HG02870 (cell line): ENCODE measurements at regions not wholly inside any gene's neighbourhood (a gene's known extent, or its start where the extent isn't known, plus 50 kb on each side); places are given as distances from the start of the nearest gene placed in this dataset.

Experiments used
- ATAC-seq: cut with Tn5 transposase; IDR thresholded peaks from one replicate; pipeline ENCODE4 v1.9.1; 2021; ENCODE audit warnings: mild to moderate bottlenecking, moderate library complexity; ENCODE audit not compliant: unreplicated experiment

DNA sequence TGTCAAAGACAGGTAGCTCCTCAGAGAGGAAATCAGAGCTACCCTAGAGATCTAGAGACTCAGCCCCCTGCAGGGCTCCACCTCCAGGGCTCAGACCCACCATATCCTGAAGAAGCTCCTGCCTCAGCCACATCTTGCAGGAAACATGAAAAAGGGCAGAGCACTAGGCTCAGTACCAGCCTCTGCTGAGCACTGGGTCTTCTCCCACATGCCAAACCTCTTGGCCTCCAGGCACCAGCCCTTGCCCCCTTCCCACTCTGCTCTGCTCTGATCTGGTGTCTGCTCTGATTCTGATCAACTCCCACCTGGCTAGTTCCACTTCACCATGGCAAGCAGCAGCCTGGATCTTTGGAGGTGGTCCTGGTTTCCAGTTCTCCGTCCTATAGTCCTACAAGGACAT lies 114.3 kb upstream of the SLC66A3 start:
- ATAC-seq = no peak

GRCh38 chr2:11042841-11043240 lies 112.4 kb upstream of the SLC66A3 start:
- ATAC-seq = no peak

GRCh38 chr2:11043245-11043644 lies 112.0 kb upstream of the SLC66A3 start:
- no peak for ATAC-seq

DNA sequence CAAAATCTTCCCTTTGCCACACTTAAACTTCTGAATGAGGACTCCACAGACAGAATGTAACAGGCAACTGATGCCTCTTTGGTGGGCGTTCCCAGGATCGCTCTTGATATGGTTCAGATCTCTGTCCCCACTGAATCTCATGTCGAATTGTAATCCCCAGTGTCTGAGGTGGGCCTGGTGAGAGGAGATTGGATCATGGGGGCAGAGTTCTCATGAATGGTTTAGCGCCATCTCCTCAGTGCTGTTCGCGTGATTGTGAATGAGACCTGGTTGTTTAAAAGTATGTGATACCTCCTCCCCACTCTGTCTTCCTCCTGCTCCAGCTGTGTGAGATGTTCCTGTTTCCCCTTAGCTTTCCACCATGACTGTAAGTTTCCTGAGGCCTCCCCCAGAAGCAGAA lies 111.1 kb upstream of the SLC66A3 start:
- ATAC-seq = no peak

DNA sequence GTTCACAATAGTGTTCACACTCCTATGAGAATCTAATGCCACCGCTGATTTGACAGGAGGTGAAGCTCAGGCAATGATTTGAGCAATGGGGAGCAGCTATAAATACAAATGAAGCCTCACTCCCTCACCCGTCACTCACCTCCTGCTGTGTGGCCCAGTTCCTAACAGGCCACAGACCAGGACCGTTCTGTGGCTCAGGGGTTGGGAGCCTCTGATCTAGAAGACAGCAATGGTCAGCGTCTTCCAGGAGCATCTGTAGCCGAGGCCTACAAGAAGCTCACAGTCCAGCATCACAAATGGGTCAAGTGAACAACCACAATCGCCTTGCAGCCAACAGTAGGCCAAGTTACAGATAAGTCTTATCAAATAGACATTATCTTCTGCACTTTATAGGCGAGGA lies 110.0 kb upstream of the SLC66A3 start:
- no peak for ATAC-seq

DNA sequence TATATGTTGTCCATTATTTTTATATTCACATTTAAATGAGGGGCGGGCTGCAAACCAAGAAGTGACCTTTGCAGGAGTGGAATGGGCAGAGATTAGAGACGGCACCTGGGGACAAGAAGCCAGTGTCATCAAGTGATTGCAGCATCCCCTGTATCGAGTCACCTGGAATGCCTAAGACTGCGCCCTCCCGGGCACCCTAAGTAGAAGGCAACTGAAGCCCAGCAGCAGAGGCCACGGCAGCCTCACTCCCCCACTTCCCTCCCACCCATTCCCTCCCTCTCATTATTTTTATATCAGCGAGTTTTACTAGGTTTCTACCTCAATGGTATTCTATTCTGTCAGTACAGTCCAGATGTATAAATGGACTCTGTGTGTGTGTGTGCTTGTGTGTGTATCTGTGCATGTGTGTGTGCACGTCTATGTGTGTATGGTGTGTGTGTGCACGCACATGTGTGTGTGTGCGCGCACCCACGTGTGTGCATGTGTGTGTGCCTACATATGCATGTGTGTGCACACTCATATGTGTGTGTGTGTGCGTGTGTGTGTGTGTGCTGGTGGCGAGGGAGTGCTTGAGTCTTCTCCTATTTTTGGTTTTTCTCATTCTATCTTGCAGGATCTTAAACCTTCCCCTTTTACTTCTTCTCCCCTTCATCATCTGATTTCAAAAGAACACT lies 106.8 kb upstream of the SLC66A3 start:
- no peak for ATAC-seq

DNA sequence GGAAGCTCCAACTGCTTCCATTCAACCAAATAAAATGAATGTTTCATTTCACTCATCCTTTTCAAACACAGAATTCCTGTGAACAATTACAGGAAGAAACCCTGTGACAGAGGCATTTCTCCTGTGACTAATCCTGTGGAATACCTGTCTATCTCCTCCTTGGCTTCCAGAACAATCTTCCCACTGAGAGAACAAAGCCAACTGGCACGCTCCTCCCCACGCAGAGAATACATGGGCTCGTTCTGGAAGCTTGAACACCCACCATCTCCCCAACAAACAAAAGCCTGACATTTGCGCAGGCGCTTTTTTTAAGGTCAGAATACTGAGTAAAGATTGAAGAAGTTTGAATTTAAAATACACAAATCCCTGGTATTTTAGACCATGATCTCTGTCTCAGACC lies 104.7 kb upstream of the SLC66A3 start:
- ATAC-seq = no peak

GRCh38 chr2:11051280-11051679 lies 104.0 kb upstream of the SLC66A3 start:
- ATAC-seq = no peak

- no peak for ATAC-seq
Measured at GRCh38 chr2:11053546-11053945, 101.7 kb upstream of the SLC66A3 start.

GRCh38 chr2:11054783-11055678 lies 100.2 kb upstream of the SLC66A3 start:
- ATAC-seq = no peak

DNA sequence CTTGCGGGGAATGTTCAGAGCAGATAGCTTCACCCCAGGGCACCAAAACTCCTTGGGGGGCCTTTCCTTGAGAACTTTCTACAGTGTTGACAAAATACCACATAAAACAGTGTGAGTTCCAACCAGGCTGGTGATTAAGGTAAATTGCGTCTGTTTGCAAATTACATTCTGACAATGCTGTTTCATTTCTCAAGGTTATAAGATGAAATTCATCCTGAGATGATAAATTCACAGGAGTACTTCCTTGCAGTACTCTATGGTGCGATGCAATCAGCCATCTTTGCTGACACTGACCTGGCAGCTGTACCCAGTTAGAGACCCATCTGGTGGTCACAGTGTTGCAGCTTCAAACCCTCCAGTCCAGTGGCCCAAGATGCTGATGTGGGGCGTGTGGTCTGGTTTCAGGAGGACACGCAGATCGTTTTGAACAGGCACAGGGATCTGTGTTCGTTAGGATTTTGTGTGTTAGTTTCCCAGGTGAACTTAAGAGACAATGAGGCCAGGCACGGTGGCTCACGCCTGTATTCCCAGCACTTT lies 99.5 kb upstream of the SLC66A3 start:
- no peak for ATAC-seq

- ATAC-seq = no peak
Measured at GRCh38 chr2:11056614-11057013, 98.7 kb upstream of the SLC66A3 start.

GRCh38 chr2:11057031-11057430 lies 98.2 kb upstream of the SLC66A3 start:
- ATAC-seq = no peak

GRCh38 chr2:11058129-11058528 lies 97.1 kb upstream of the SLC66A3 start:
- no peak for ATAC-seq

DNA sequence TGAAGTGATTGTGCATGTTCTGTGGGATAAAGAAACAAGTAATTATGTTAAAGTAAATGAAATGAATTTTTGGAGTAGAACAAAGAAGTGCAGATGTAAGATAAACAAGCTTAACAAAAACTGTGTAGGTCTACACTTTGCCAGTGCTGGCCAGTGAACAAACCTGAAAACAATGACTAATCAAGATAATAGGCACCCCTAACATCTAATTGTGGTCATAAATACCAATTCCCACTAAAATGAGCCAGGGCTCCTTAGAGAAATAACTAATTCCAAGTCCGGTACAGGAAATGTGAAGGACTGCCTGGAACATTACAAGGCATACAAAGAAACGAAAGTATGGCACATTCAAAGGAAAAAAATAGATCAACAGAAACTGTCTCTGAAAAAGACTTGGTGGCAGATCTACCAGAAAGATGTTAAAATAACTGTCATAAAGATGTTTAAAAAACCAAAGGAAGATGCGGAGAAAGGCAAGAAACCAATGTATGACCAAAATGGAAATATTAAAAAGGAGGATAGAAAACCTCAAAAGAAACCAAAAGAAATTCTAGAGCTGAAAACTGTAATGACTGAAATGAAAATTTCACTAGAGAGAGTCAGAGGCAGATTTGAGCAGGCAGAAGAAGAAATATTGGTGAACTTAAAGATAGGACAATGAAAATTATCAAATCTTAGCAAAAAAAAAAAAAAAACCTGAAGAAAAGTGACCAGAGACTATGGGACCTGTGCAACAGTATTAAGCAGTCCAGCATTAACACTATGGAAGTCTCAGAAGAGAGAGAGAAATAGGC lies 94.7 kb upstream of the SLC66A3 start:
- no peak for ATAC-seq

- no peak for ATAC-seq
Measured at GRCh38 chr2:11065833-11066485, 89.3 kb upstream of the SLC66A3 start.

DNA sequence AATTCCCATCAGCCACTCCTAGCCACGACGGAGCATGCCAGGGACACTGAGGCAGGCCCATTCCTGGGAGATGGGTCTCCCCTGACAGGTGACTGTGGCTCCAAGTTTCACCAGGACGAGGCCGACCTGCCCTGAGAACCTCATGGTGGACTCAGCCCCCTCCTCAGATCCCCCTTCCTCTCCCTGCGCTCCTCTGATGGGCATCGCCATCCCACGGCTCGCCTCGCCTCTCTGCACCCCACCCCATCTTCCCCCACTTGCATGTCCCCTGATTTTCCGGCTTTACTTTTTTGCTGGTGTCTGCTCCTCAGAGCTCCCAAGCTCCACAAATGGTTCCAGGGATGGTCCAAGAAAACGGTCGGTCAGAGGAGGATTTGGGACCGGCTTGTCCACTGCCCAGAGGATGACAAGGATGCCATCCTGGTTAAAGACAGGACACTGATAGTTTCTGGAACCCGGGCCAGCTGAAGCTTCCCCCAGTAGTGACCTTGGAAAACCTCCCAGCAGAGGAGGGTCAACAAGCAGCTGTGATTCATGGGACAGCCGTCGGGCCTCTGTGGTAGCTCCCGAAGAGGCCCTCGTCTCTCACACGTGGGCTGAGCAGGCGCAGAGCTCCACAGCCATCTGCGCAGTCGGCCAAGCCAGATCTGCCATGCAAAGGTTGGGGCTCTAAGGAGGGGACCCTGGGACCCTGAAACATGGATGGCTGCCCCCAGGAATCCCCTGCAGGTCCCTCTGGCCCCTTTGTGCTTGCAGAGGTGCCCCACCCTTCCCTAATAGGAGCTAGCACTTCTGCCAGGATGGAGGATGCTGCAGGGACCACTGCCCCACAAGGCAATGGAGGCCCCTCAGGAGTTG lies 87.8 kb upstream of the SLC66A3 start:
- ATAC-seq = no peak

DNA sequence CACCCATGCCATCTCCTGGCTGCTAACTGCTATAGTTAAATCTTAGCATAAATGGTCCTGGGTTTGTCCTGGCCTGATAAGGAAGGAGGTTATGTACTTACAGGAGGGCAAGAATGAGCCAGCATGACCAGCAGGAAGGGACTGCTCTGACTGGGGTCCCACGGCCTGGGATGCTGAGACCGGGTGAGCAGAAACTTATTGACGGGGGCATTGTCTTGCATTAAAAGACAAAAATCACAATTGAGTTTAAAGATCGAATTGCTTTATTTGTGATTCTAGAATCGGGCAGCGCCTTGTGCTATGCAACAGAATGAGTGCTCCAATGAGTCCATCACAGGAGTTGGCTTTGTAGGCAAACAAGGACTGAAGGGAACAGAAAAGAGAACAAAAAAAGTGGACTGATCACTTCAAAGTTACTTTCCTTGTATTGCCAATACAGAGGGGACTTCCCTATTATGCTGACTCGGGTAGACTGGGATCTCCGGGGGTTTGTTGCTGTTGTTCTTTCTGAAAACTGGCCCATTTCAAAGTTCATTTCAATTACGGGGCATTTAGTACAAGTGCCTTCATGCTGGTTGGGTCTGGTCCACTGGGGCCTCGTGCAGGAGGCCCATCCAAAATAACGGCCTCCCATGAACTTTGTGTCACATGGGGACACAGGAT lies 87.1 kb upstream of the SLC66A3 start:
- ATAC-seq = no peak

DNA sequence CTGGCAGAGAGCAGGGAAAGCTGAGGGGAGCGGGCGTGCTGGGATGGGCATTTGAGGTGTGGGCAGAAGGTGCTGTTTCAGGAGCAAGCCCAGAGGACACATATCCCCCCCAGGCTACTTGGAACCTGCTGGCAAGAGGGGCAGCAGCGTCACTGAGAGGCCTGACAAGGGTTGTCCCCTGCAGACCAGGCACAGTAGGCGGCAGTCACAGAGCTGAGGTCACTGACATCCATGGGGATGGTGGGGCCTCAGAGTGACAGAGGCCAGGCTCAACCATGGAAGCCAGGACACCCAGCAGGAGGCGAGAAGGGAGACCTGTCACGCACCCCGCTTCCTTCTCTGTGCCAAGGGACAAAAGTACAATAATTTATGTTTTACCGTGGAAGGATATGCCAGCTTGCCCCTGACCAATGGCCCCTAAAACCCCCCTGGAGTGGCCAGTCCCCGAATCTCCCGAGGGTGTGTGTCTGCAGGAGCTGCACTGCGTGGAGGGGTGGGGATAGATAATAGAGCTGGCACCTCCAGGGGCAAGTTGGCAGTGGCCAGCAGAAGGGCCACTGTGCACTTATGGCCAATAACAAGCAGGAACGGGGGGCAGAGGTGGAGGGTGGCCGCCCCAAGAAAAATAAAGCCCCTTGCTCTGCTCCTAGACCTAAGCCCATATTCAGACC lies 86.3 kb upstream of the SLC66A3 start:
- no peak for ATAC-seq
